Uterus (tissue), 2 donors: ENCODE measurements at regions not wholly inside any gene's neighbourhood (a gene's known extent, or its start where the extent isn't known, plus 50 kb on each side); places are given as distances from the start of the nearest gene placed in this dataset.

ENCODE experiments used
- POLR2A ChIP-seq, 2 donors: fragments of 450-650 bp; IDR thresholded peaks; one replicate each; pipeline ENCODE4 v1.6.1; 2016; ENCODE audit warnings: antibody characterized with exemption in 2 of 2, mild to moderate bottlenecking in 1 of 2, moderate library complexity in 1 of 2
- TF ChIP-seq, protein P1 (sequence below), 4 experiments: fragments of 200-600 bp in 2 of 4; fragments of 450-650 bp in 2 of 4; sonication (generic) in 2 of 4; IDR thresholded peaks; one replicate each; pipeline ENCODE4 v1.5.1; 2016 to 2019; ENCODE audit warnings: antibody characterized with exemption in 4 of 4, mild to moderate bottlenecking in 2 of 4, moderate library complexity in 1 of 4

DNA sequence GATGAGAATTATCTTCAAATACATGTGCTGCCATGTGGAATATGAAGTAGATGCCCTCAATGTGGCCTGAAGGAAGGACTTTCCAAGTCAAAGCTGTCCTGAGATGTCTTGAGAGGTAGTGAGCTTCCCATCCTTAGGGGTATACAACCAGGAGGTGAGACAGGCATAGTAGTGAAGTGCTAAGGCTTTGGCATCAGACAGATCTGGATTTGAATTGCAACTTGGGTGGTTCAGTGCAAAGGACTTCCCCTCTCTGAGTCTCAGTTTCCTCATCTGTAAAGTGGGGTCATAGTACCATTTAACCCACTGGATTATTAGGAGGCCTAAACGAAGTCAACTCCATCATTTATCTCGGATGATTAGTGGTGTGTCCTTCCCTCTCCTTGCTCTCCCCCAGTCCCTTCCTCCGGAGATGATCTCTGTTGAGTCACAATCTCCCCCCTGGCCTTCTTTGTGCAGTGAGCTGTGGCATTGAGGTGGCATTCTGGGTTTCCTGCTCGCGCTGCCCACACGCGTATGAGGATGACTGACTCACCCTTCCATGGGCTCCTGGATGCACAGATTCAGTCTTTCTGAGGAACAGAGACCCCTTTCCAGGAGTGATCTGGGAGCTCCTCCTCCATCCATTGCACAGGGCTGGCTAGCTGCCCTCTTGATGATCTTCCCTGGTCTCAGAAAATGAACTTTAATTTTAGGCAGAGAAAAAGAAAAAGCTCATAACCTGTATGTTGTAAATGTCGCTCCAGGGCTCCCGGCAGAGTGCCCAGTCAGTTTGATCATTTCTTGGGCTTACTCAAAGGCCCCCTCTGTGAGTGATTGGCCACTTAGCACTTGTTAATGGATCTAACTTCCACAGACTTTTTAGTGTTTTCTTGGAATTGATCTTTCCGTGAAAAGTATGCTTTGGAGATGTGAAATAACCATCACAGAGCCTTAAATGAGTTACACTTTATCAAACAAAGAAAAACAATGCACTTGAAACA lies 354.6 kb downstream of the PTPRU start:
- TF ChIP-seq, protein P1, sequence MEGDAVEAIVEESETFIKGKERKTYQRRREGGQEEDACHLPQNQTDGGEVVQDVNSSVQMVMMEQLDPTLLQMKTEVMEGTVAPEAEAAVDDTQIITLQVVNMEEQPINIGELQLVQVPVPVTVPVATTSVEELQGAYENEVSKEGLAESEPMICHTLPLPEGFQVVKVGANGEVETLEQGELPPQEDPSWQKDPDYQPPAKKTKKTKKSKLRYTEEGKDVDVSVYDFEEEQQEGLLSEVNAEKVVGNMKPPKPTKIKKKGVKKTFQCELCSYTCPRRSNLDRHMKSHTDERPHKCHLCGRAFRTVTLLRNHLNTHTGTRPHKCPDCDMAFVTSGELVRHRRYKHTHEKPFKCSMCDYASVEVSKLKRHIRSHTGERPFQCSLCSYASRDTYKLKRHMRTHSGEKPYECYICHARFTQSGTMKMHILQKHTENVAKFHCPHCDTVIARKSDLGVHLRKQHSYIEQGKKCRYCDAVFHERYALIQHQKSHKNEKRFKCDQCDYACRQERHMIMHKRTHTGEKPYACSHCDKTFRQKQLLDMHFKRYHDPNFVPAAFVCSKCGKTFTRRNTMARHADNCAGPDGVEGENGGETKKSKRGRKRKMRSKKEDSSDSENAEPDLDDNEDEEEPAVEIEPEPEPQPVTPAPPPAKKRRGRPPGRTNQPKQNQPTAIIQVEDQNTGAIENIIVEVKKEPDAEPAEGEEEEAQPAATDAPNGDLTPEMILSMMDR (IDR thresholded peaks at IDR 0.05): no peak
- TF ChIP-seq POLR2A (IDR thresholded peaks at IDR 0.05): no peak
